IMR-90 (cell line): ENCODE measurements at regions not wholly inside any gene's neighbourhood (a gene's known extent, or its start where the extent isn't known, plus 50 kb on each side); places are given as distances from the start of the nearest gene placed in this dataset.

Experiments
- CEBPB ChIP-seq: IDR thresholded peaks from 2 replicates; pipeline ENCODE4 v1.6.1; 2012; ENCODE audit warnings: low read depth, low read length, improper control_type of control experiment
- CTCF ChIP-seq: conservative IDR thresholded peaks from 2 replicates; pipeline ENCODE4 v1.5.1; 2012; ENCODE audit warnings: mild to moderate bottlenecking, low read depth, low read length, improper control_type of control experiment
- MAZ ChIP-seq: IDR thresholded peaks from 2 replicates; pipeline ENCODE4 v1.6.1; 2012; ENCODE audit warnings: low read depth, mild to moderate bottlenecking, low read length, improper control_type of control experiment, moderate library complexity, borderline replicate concordance
- POLR2A ChIP-seq: IDR thresholded peaks from 2 replicates; pipeline ENCODE4 v1.6.1; 2012; ENCODE audit warnings: mild to moderate bottlenecking, low read depth, low read length
- RAD21 ChIP-seq: IDR thresholded peaks from 2 replicates; pipeline ENCODE4 v1.6.1; 2012; ENCODE audit warnings: low read length, improper control_type of control experiment
- RCOR1 ChIP-seq: IDR thresholded peaks from 2 replicates; pipeline ENCODE4 v1.6.1; 2012; ENCODE audit warnings: mild to moderate bottlenecking, low read length, improper control_type of control experiment; ENCODE audit not compliant: insufficient replicate concordance
- SMC3 ChIP-seq: fragments of 150-350 bp; IDR thresholded peaks from 2 replicates; pipeline ENCODE4 v1.6.1; 2016; ENCODE audit warnings: low read depth, mild to moderate bottlenecking, antibody characterized with exemption, low read length, moderate library complexity
- USF2 ChIP-seq: fragments of 150-350 bp; IDR thresholded peaks from 2 replicates; pipeline ENCODE4 v1.6.1; 2017; ENCODE audit warnings: mild to moderate bottlenecking, antibody characterized with exemption, low read length, low read depth

- TF ChIP-seq CTCF (no peak), RCOR1 (no peak), SMC3 (no peak), POLR2A (no peak), USF2 (no peak), CEBPB (no peak), RAD21 (no peak), MAZ (no peak)
Measured at GRCh38 chr2:153388246-153388645, 90.3 kb downstream of the RPRM start.
